NCI-H2227 treated with DMSO at 0.1 percent for 48 hours (cell line): ENCODE measurements at regions not wholly inside any gene's neighbourhood (a gene's known extent, or its start where the extent isn't known, plus 50 kb on each side); places are given as distances from the start of the nearest gene placed in this dataset.
A peak's percentile ranks its signal among the peaks of the same experiment; 100 is the strongest.

ENCODE experiments used
- DNase-seq: peaks from one replicate; lab custom pipeline; 2025; lab: John Stamatoyannopoulos, UW

DNA sequence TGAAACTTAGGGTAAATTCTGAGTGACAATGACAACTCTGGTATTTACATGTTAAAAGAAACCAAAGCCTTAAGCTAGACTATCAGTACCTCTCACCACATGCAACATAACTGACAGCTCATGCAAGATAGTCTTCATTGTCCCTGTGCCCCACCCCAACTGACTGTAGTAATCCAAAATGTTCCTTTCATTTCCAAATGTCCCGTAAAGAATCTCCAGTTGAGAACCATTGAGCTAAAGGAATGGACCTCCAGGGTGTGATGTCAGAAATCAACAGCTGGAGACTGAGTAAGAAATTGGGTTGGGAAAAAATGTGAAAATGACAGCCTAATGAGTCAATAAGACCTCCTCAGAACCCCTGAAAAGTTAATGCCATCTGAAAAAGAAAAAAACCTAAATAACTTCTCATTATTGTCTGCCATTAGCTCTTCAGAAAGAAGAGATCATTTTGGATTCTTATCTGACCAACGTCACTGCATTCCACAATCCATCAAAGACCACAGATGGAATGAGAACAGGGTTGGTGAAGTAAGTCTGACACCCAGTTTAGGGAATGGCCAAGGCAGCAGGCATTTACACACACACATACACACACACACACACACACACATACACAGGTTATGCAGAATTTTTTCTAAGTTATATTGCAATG, 51.7 kb upstream of the ACVR2A start:
- no peak for DNase-seq

DNA sequence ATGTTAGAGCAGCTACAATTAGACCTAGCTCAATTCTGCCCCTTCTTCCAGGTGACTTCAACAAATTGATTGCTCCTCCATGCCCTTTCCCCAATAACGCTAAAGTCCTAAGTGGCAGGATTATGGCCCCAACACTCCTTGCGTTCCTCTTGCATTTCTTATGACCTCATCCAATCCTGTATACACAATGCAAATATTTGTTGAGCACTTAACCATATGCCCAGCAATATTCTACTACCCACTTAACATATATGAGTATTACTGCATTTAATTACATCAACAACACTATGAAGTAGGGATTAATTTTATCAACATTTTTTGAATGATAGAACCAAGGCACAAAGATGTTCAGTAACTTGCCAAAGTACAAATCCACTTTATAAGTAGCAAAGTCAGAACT, 54.2 kb upstream of the ACVR2A start:
- no peak for DNase-seq

GRCh38 chr2:147789720-147790119, 55.1 kb upstream of the ACVR2A start:
- DNase-seq: no peak

DNA sequence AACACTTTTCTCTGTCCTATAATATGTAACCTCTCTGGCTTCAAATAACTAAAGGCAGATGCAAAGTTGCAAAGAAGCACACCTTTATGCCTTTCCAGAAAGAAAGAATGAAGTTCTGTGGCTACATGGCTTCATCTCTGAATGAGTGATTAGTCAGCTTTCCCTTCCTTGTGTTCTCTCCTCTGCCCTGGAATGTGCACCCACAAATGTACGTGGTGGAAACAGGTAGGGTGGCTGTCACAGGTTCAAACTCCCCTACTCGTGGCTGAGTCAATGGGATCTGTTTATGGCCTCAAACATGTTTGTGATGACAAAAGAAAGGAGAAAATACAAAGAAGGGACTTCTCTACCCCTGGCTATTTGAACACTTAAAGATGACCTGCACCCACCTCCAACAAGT, 55.5 kb upstream of the ACVR2A start:
- DNase-seq: no peak

- peak; percentile 58 for DNase-seq
Observed at GRCh38 chr2:147782141-147782930, 62.5 kb upstream of the ACVR2A start.

GRCh38 chr2:147779440-147779839, 65.4 kb upstream of the ACVR2A start:
- DNase-seq: no peak

- no peak for DNase-seq
Observed at GRCh38 chr2:147777394-147777793, 67.4 kb upstream of the ACVR2A start.

- no peak for DNase-seq
Observed at GRCh38 chr2:147774805-147775204, 70.0 kb upstream of the ACVR2A start.

- DNase-seq: no peak
Observed at GRCh38 chr2:147773479-147773878, 71.3 kb upstream of the ACVR2A start.

- DNase-seq: no peak
Observed at GRCh38 chr2:147772781-147773180, 72.0 kb upstream of the ACVR2A start.

GRCh38 chr2:147763861-147764260, 81.0 kb upstream of the ACVR2A start:
- DNase-seq: no peak

- DNase-seq: no peak
Observed at GRCh38 chr2:147760984-147761383, 83.8 kb upstream of the ACVR2A start.

GRCh38 chr2:147759536-147759935, 85.3 kb upstream of the ACVR2A start:
- DNase-seq: peak; percentile 93

DNA sequence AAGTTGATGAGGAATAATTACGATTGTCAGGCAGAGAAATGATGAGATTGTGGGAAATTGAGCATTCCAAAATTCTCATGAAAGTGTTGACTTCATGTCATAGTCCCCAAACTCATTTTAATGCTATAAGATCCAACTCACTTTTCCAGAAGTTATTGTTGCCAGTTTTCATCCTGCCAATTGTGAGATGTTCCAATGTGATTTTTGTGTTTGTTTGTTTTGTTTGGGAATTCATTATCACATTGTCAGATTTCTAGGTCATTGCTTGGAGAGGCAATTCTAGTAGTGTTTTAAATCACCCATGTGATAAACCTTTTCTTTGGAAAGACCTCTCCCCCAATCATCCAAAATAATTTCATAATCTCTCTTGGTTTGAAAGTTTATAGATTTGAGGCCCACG, 86.0 kb upstream of the ACVR2A start:
- DNase-seq: no peak

DNA sequence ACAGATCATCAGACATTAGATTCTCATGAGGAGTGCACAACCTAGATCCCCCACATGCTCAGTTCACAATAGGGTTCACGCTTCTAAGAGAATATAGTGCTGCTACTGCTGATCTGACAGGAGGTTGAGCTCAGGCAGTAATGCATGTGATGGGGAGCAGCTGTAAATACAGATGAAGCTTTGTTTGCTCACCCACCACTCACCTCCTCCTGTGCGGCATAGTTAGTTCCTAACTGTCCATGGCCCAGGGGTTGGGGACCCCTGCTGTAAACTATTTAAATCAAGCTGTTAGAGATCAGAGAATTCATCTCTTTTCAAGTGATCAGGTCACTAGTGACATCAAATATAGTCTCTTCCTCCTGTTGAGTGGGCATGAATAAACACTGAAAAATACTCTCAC, 88.8 kb upstream of the ACVR2A start:
- peak; percentile 26 for DNase-seq

GRCh38 chr2:147740211-147740927, 104.5 kb upstream of the ACVR2A start:
- no peak for DNase-seq

DNA sequence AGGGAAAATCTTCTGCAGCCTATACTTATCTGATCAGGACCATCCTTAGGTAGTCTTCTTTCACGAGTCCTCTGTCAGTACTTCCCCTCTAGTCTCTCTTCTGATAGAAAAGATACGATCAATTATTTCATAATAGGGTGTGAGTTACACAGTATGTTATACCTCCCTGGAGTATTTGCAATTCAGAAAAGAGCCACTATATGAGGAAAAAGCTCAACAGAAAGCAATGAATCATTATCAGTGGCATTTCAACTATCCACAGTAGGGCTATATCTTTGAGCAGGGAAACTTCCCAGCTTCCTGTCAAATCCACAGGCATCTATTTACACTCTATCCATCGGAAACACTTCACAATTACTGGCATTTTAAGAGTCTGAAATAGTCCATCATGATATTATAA, 105.3 kb upstream of the ACVR2A start:
- DNase-seq: no peak

GRCh38 chr2:147718831-147719230, 126.0 kb upstream of the ACVR2A start:
- no peak for DNase-seq

GRCh38 chr2:147716906-147717305, 127.9 kb upstream of the ACVR2A start:
- DNase-seq: no peak

GRCh38 chr2:147715807-147716206, 129.0 kb upstream of the ACVR2A start:
- DNase-seq: no peak

- no peak for DNase-seq
Observed at GRCh38 chr2:147714582-147714981, 130.2 kb upstream of the ACVR2A start.

DNA sequence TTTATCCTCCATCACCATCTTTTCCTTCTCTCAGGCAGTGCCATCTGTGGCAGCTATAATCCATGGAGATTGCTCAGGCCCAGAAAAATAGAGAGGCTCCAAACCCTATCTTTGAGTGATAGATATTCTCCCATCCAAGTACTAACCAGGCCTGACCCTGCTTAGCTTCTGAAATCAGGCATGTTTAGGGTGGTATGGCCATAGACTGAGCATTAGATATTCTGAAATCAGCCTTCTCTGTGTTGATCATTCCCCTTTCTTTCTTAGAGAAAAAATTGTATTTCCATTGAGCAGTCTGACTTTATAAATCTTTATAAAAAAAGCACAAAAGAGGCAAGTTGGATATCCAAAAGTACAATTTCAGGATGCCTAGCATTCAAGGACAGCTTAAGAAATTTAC, 131.5 kb upstream of the ACVR2A start:
- no peak for DNase-seq

- no peak for DNase-seq
Observed at GRCh38 chr2:147712051-147712450, 132.8 kb upstream of the ACVR2A start.
